HG03196 (cell line): ENCODE measurements at regions not wholly inside any gene's neighbourhood (a gene's known extent, or its start where the extent isn't known, plus 50 kb on each side); places are given as distances from the start of the nearest gene placed in this dataset.
"Not testable (repeated sequence)": the region's sequence is repeated elsewhere in the genome, so short reads cannot be mapped to it uniquely, and the experiment has no call there.

Source experiments
- ATAC-seq: cut with Tn5 transposase; IDR thresholded peaks from one replicate; pipeline ENCODE4 v1.9.1; 2021; ENCODE audit not compliant: unreplicated experiment

DNA sequence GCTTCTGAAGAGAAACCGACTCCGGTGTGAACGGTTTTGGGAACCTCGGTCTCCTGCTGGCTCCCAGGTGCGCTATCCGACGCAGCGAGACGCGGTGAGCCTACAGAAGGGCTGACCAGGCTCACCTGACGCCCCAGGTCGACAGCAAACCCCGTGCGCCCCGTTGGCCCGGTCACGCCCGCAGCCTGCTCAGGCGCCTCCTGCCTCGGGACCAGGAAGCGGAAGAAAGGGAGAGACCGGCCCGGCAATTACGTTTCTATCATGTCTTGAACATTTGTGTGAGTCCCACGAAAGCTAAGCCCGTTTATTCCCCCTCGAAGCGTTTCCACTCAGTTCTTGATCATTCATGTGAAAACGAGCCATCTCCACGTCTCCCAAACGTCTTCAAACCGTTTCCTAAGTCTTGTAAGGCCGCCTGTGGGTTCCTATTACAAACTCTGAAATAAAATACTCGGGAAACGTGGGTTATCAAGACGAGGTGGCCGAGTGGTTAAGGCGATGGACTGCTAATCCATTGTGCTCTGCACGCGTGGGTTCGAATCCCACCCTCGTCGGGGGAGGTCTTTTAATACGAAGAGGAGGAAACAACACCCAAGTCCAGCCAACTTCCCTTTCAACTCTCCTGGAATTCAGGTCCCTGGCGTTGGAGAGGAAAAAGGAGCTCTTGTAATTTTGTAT, 150.5 kb upstream of the PRSS16 start:
- ATAC-seq = no peak

- ATAC-seq = no peak
Observed at GRCh38 chr6:27098956-27099355, 148.5 kb upstream of the PRSS16 start.

DNA sequence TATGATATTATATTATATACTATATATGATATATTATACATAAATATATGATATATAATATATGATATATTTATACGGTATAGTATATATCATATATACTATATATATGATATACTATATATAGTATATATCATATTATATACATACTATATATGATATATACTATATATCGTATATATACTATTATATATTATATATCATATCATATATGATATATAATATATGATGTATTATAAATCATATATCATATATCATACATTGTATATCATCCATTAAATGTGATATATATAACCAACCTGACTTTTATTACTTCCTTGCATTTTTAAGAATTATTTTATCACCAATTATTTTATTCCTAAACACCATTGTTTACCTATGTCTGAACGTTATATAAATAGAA, 146.6 kb upstream of the PRSS16 start:
- ATAC-seq = no peak

DNA sequence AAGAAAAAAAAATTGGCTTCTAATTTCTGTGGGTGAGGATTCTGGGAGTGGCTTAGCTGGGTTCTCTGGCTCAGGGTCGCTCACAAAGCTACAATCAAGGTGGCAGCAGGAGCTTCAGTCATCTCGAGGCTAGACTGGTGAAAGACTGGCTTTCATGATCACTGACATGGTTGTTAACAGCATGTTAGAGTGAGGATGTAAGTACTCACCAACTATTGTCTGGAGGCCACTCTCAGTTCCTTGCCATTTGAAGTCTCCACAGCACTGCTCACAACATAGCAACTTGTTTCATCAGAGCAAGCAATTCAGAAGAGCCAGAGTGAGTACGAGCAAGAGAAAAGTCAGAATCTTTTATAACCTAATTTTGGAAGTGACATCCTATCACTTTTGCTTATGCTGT, 145.7 kb upstream of the PRSS16 start:
- ATAC-seq = no peak

DNA sequence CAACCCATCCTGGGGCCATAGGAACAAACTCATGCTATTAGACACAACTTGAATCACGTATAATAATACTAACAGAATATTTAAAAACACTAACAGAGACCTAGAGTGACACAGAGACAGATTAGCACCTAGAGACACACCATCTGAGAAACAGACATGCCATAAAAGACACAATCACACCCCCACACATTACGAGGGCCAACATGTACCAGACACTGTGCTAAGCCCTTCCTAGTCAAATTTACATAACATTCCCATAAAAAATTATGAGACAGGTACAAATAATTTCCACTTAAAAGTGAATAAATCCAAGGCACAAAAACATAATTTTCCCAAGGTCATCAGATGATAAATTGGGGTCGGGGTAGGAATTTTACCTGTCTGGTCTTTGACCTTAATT, 141.1 kb upstream of the PRSS16 start:
- no peak for ATAC-seq

GRCh38 chr6:27111743-27112142, 135.8 kb upstream of the PRSS16 start:
- no peak for ATAC-seq

DNA sequence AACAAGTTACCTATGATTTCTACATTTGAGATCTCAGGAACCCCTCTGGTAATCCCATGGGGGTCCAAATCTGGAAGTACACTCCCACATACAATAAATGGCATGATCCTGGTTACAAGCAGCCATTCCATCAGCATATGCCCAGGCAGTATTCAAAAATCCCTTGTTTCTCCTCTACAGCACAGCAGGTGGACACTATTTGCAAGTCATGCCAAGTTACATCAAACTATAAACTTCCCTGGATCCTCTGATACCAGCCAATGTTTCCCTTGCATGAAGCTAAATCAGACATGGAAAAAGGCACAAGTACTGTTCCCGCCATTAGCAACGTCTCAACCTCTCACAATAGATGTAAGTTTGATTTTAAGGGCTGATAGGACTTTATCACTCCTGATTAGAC, 134.5 kb upstream of the PRSS16 start:
- no peak for ATAC-seq

GRCh38 chr6:27119329-27119728, 128.2 kb upstream of the PRSS16 start:
- ATAC-seq = no peak

DNA sequence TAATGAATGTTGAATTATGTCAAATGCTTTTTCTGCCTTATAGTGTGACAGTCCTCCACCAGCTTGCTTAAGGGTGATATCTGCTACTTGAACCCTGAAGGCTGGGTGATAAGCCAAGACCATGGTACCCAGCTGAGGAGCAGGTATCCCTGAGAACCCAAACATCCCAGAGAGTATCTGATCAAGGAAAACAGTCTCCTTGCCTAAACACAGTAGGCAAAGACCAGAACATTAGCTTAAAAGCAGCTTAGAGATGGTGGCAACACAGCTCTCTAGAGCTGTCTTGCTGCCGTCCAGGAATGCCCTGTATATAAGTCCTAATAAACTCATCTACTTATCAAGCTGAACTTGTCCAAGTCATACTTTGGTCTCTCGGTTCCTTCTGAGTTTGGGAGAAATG, 127.7 kb upstream of the PRSS16 start:
- no peak for ATAC-seq

- no peak for ATAC-seq
Observed at GRCh38 chr6:27121640-27122039, 125.9 kb upstream of the PRSS16 start.

GRCh38 chr6:27124252-27124657, 123.2 kb upstream of the PRSS16 start:
- ATAC-seq = no peak

GRCh38 chr6:27126046-27126814, 121.3 kb upstream of the PRSS16 start:
- ATAC-seq = no peak

DNA sequence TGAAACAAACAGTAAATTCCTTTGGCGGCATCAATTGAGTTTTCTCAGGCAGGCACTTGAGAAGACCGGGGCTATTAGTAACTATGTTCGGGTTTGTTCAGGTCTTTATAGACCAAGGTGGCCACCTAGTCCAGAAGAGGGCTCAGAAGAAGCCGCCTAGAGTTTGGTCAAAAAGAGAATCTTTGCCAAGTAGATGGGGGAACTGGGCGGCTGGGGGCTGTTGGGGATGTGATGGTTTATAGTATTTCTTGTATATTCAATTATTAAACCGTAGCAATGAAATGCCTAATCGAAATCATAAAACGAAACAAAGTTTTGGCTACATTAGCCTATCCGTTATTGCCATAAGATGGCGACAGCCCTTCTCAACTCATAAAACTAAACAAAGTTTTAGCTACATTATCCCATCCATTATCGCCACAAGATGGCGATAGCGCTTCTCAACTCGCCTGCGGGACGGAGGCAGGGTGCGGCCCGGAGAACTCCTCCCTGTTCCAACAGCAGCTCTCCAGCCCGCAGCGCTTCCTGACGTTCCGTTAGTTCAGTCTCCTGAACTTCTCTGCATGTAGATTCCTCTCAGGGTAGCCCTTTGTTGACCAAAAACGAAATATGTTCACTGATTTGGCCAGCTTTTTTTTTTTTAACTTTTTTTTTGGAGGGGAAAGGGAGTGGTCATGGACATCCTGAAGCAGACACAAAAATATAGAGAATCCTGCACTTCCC, 120.5 kb upstream of the PRSS16 start:
- ATAC-seq = peak; percentile 53

- ATAC-seq = not testable (repeated sequence)
Observed at GRCh38 chr6:27127874-27128273, 119.6 kb upstream of the PRSS16 start.

GRCh38 chr6:27128311-27129094, 119.0 kb upstream of the PRSS16 start:
- no peak for ATAC-seq

DNA sequence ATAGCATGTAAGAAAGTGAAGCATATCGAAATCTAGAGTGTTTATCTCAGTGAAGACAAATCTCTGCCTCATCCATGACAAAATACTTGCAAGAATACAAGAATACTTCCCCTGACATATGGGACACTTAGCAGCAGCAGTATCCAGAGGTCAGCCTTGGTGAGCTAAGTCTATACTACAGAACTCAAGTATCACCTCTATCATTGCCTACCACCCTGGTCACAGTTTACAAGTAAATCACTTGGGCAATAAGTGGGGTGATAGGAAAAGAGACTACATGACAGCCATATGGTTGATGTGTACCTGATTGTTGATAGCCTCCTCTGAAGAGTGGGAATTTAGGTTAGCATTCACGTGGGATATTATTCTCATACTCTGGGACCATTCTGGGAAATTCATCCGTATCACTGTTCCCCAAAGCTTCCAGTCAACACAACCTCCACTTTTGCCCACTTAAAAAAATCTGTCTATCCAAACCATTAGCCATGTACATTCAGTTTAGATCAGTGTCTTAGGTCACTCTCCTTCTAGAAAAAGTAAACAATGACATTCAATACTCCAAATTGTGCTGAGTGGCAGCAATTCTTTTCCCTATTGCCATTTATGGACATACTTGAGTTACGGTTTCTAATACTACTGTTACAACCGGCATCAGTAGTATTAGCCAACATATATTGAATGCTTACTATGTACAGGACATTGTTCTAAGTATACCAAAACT, 118.2 kb upstream of the PRSS16 start:
- no peak for ATAC-seq

DNA sequence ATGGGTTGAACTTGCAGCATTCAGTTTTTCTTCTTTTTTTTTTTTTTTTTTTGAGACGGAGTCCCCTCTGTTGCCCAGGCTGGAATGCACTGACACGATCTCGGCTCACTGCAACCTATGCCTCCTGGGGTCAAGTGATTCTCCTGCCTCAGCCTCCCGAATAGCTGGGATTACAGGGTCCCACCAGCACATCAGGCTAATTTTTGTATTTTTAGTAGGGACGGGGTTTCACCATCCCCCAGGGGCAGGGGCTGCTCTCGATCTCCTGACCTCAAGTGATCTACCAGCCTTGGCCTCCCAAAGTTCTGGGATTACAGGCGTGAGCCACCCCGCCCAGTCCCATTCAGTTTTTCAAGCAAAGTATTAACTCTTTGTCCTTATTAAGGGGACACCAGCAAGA, 117.6 kb upstream of the PRSS16 start:
- ATAC-seq = no peak

GRCh38 chr6:27130668-27131428, 116.7 kb upstream of the PRSS16 start:
- no peak for ATAC-seq

- ATAC-seq = peak; percentile 10
Observed at GRCh38 chr6:27132282-27132531, 115.3 kb upstream of the PRSS16 start.
